Renal cortex interstitium (tissue), 11 donors: ENCODE measurements at regions not wholly inside any gene's neighbourhood (a gene's known extent, or its start where the extent isn't known, plus 50 kb on each side); places are given as distances from the start of the nearest gene placed in this dataset.

Experiments used
- DNase-seq, 11 donors: peaks; one replicate each; pipeline ENCODE4 v3.0.0-alpha.2; 2013; ENCODE audit warnings: low read depth in 9 of 11, low spot score in 4 of 11; ENCODE audit errors: extremely low read depth in 1 of 11

GRCh38 chr10:128498746-128499145, 372.5 kb upstream of the MKI67 start:
- no peak for DNase-seq

- no peak for DNase-seq
These were observed 373.3 kb upstream of the MKI67 start for GRCh38 chr10:128499486-128499885.

GRCh38 chr10:128499956-128500355, 373.7 kb upstream of the MKI67 start:
- no peak for DNase-seq

- no peak for DNase-seq
These were observed 374.4 kb upstream of the MKI67 start for GRCh38 chr10:128500642-128501041.

- DNase-seq = no peak
These were observed 379.1 kb upstream of the MKI67 start for GRCh38 chr10:128505346-128505745.

GRCh38 chr10:128506423-128506822, 380.2 kb upstream of the MKI67 start:
- DNase-seq = no peak

GRCh38 chr10:128507066-128507465, 380.8 kb upstream of the MKI67 start:
- DNase-seq = no peak

- no peak for DNase-seq
These were observed 385.1 kb upstream of the MKI67 start for GRCh38 chr10:128511284-128511683.

GRCh38 chr10:128512767-128513166, 386.5 kb upstream of the MKI67 start:
- no peak for DNase-seq

GRCh38 chr10:128514536-128514935, 388.3 kb upstream of the MKI67 start:
- DNase-seq = no peak

GRCh38 chr10:128516180-128516579, 390.0 kb upstream of the MKI67 start:
- no peak for DNase-seq

- no peak for DNase-seq
These were observed 390.9 kb upstream of the MKI67 start for GRCh38 chr10:128517167-128517566.

GRCh38 chr10:128518000-128518399, 391.8 kb upstream of the MKI67 start:
- no peak for DNase-seq

- DNase-seq = no peak
These were observed 393.4 kb upstream of the MKI67 start for GRCh38 chr10:128519581-128519980.

GRCh38 chr10:128520211-128520815, 394.1 kb upstream of the MKI67 start:
- no peak for DNase-seq

- no peak for DNase-seq
These were observed 396.5 kb upstream of the MKI67 start for GRCh38 chr10:128522551-128523308.

- no peak for DNase-seq
These were observed 399.2 kb upstream of the MKI67 start for GRCh38 chr10:128525444-128525843.

GRCh38 chr10:128525936-128526335, 399.7 kb upstream of the MKI67 start:
- DNase-seq = no peak

GRCh38 chr10:128526791-128527375, 400.7 kb upstream of the MKI67 start:
- DNase-seq = peak; percentile 74 to 92 (median 86)

GRCh38 chr10:128527711-128528110, 401.5 kb upstream of the MKI67 start:
- no peak for DNase-seq

GRCh38 chr10:128528167-128528566, 401.9 kb upstream of the MKI67 start:
- no peak for DNase-seq
